HFF-Myc (cell line): ENCODE measurements at regions not wholly inside any gene's neighbourhood (a gene's known extent, or its start where the extent isn't known, plus 50 kb on each side); places are given as distances from the start of the nearest gene placed in this dataset.

ENCODE experiments used
- DNase-seq: peaks from one replicate; pipeline ENCODE4 v3.0.0-alpha.2; 2011; ENCODE audit warnings: low read depth; ENCODE audit errors: extremely low read depth
- H3K4me3 ChIP-seq: replicated peaks from 2 replicates; pipeline ENCODE4 v1.5.1; 2011; ENCODE audit warnings: low read depth, mild to moderate bottlenecking, control low read depth, low read length
- CTCF ChIP-seq: IDR thresholded peaks from 2 replicates; pipeline ENCODE4 v1.5.1; 2012; ENCODE audit warnings: mild to moderate bottlenecking, low read depth, low read length, control low read depth; ENCODE audit errors: missing control alignments

- DNase-seq = no peak
- no peak for TF ChIP-seq CTCF
Observed at GRCh38 chr2:139805441-139805840, 1025.3 kb upstream of the NXPH2 start.

GRCh38 chr2:139798391-139798790, 1018.2 kb upstream of the NXPH2 start:
- TF ChIP-seq CTCF = no peak
- H3K4me3 ChIP-seq = no peak overlapping the region
- DNase-seq = no peak

More at GRCh38 chr2:139805441-139805840, 1025.3 kb upstream of the NXPH2 start:
- H3K4me3 ChIP-seq = no peak overlapping the region

- DNase-seq = no peak
- no peak overlapping the region for H3K4me3 ChIP-seq
- TF ChIP-seq CTCF = no peak
Observed at GRCh38 chr2:139790807-139791752, 1010.9 kb upstream of the NXPH2 start.

GRCh38 chr2:139790136-139790535, 1009.9 kb upstream of the NXPH2 start:
- no peak overlapping the region for H3K4me3 ChIP-seq
- no peak for DNase-seq
- TF ChIP-seq CTCF = no peak

- no peak for TF ChIP-seq CTCF
- H3K4me3 ChIP-seq = no peak overlapping the region
- DNase-seq = no peak
Observed at GRCh38 chr2:139778732-139779131, 998.5 kb upstream of the NXPH2 start.

- no peak overlapping the region for H3K4me3 ChIP-seq
- TF ChIP-seq CTCF = no peak
- no peak for DNase-seq
Observed at GRCh38 chr2:139773720-139774277, 993.6 kb upstream of the NXPH2 start.
